Motor neuron (in vitro differentiated cells): ENCODE measurements at regions not wholly inside any gene's neighbourhood (a gene's known extent, or its start where the extent isn't known, plus 50 kb on each side); places are given as distances from the start of the nearest gene placed in this dataset.
"Not testable (repeated sequence)": the region's sequence is repeated elsewhere in the genome, so short reads cannot be mapped to it uniquely, and the experiment has no call there.

Source experiments
- ATAC-seq, 8 experiments: fragments of 200-7000 bp; cut with Tn5 transposase; replicated peaks in 6 of 8; 2 replicates each; pipeline ENCODE4 v1.8.0; 2021; ENCODE audit warnings: mild to moderate bottlenecking in 8 of 8, moderate library complexity in 8 of 8
- H3K27ac ChIP-seq, 2 donors: fragments of 250-450 bp; sonication (Bioruptor Pico); 2 replicates each; pipeline ENCODE4 v1.9.0; 2021; ENCODE audit warnings: antibody characterized with exemption in 2 of 2, mild to moderate bottlenecking in 2 of 2, moderate library complexity in 1 of 2
- H3K4me1 ChIP-seq, 2 donors: fragments of 250-450 bp; sonication (Bioruptor Pico); replicated peaks in 1 of 2; 2 replicates each; pipeline ENCODE4 v1.6.1; 2021; ENCODE audit warnings: antibody characterized with exemption in 2 of 2, mild to moderate bottlenecking in 2 of 2, moderate library complexity in 1 of 2
- H3K4me3 ChIP-seq, 5 donors: fragments of 250-450 bp; sonication (Bioruptor Pico); 2 replicates each; pipeline ENCODE4 v1.9.0; 2021; ENCODE audit warnings: antibody characterized with exemption in 5 of 5, mild to moderate bottlenecking in 5 of 5, moderate library complexity in 4 of 5
- WGBS, 10 experiments: fragments of 450-650 bp; shearing (Covaris generic); methylation state at CpG; one replicate each; pipeline ENCODE4 v1.0.0; 2022; 5-methylcytosine and 5-hydroxymethylcytosine counted together
- in situ Hi-C, 9 experiments: fragments of 400-800 bp; cut with MboI; loops; one replicate each; pipeline ENCODE4 v1.15.0; 2021; ENCODE audit warnings: low sequenced_read_pairs in 9 of 9, low pct_unique_long_range_greater_than_20kb in 2 of 9; ENCODE audit not compliant: unreplicated experiment in 9 of 9

- WGBS, 10 experiments: 14 to 100% (median 82%) methylated on average over 1 of the region's 1 CpG; no CpG with 5 or more reads in 3 of the 10 experiments
- no peak for ATAC-seq
- Histone ChIP-seq H3K4me1 (peaks cover 13 to 15% of the 10 kb centered on the region in 2 donors), H3K4me3 (no peak overlapping the region), H3K27ac (no peak overlapping the region)
- in situ Hi-C loops: no loop called here
Observed at GRCh38 chr3:104911376-104911775, 455.3 kb upstream of the ALCAM start.

DNA sequence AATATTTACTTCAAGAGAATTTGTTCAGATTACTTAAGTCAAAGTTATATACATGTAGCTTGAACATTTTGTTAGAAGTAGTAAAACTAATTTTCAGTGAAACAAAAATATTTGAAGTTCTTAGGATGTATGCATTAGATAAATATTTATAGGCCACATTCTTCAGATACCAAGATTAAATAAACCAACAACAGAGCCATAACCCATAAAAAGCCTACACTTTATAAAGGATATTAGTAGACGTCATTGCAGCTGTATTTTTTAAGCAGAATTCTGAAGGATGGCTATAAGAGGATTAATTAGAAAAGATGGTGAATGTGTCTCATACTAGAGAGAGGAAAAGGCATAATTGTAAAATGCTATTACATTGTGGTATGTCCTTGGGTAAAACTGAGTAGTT, 449.7 kb upstream of the ALCAM start:
- H3K4me1 ChIP-seq: no peaks in the 10 kb centered on the region
- H3K27ac ChIP-seq: no peak overlapping the region
- ATAC-seq: peak in 1 of 8 experiments; percentile 41
- WGBS, 10 experiments: 17 to 100% (median 88%) methylated on average over 1 of the region's 1 CpG
- no peak overlapping the region for H3K4me3 ChIP-seq
- in situ Hi-C loops: no loop called here

- 11 to 100% (median 85%) methylated on average over 1 to 2 of the region's 2 CpGs; no CpG with 5 or more reads in 1 of the 10 experiments for WGBS, 10 experiments
- in situ Hi-C loops: no loop called here
Observed at GRCh38 chr3:104920512-104920911, 446.2 kb upstream of the ALCAM start.

DNA sequence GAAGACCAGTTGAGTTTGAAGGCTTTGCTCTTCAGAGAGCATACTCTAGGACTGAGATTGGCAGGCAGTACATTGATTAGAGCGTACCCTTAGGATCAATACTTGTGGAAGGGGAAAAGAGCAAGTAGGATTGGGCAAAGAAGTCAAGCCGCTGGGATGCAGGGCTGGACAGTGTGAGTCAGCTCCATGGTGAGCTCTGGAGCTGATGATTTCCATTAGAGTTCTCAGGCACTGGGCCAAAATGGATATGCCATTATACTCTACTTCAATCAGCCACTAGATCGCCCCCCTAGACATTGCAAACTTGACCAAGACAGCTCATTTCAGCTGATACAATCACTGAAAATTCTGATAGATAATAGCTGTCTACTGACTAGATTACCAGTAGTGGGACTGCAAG, 432.7 kb upstream of the ALCAM start:
- peak in 2 of 8 experiments; percentile 69 to 70 for ATAC-seq
- WGBS, 10 experiments: 17 to 100% (median 87%) methylated on average over 2 to 3 of the region's 3 CpGs; no CpG with 5 or more reads in 4 of the 10 experiments
- in situ Hi-C loops: no loop called here

More at GRCh38 chr3:104920512-104920911, 446.2 kb upstream of the ALCAM start:
- H3K27ac ChIP-seq: no peak overlapping the region
- ATAC-seq: no peak
- no peaks in the 10 kb centered on the region for H3K4me1 ChIP-seq
- H3K4me3 ChIP-seq: no peak overlapping the region

GRCh38 chr3:104935613-104936012, 431.1 kb upstream of the ALCAM start:
- Histone ChIP-seq H3K4me1 (no peaks in the 10 kb centered on the region), H3K27ac (no peak overlapping the region), H3K4me3 (no peak overlapping the region)
- peak in 3 of 8 experiments; percentile 70 to 83 (median 77) for ATAC-seq
- in situ Hi-C loops: no loop called here

More for the DNA sequence above, 432.7 kb upstream of the ALCAM start:
- Histone ChIP-seq H3K4me3 (no peak overlapping the region), H3K27ac (no peak overlapping the region), H3K4me1 (no peaks in the 10 kb centered on the region)

- ATAC-seq: no peak
- 50 to 100% (median 89%) methylated on average over 1 of the region's 1 CpG; no CpG with 5 or more reads in 1 of the 10 experiments for WGBS, 10 experiments
- H3K27ac ChIP-seq: no peak overlapping the region
- in situ Hi-C loops: no loop called here
- no peak overlapping the region for H3K4me3 ChIP-seq
- H3K4me1 ChIP-seq: no peaks in the 10 kb centered on the region
Observed at GRCh38 chr3:104939196-104939595, 427.5 kb upstream of the ALCAM start.

DNA sequence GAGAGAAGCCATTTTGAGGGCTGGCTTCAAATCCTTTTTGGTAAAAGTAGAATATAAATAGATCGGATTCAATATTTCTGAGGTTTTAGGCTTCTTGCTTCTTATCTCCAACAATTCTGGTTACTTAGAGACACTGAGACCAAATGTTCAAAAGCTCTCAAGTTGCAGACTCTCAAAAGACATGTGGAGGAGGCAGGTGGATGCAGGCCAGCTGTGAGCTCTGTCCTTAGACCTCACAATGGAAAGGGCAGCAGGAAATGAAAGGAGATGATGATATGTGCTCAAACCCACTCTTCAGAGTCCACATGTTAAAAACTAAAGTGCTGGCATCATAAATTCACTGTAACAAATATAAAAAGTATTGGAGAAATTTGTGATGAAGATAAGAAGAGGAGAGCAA, 424.9 kb upstream of the ALCAM start:
- 20 to 100% (median 100%) methylated on average over 1 of the region's 1 CpG; no CpG with 5 or more reads in 3 of the 10 experiments for WGBS, 10 experiments

GRCh38 chr3:104943974-104944373, 422.7 kb upstream of the ALCAM start:
- Histone ChIP-seq H3K27ac (no peak overlapping the region), H3K4me3 (no peak overlapping the region), H3K4me1 (no peaks in the 10 kb centered on the region)
- WGBS, 10 experiments: 25 to 100% (median 80%) methylated on average over 1 of the region's 1 CpG; no CpG with 5 or more reads in 3 of the 10 experiments
- no peak for ATAC-seq
- in situ Hi-C loops: no loop called here

More for the DNA sequence above, 424.9 kb upstream of the ALCAM start:
- Histone ChIP-seq H3K4me1 (no peaks in the 10 kb centered on the region), H3K27ac (no peak overlapping the region), H3K4me3 (no peak overlapping the region)
- in situ Hi-C loops: no loop called here
- no peak for ATAC-seq

GRCh38 chr3:104947943-104948342, 418.8 kb upstream of the ALCAM start:
- Histone ChIP-seq H3K4me3 (no peak overlapping the region), H3K27ac (no peak overlapping the region), H3K4me1 (no peaks in the 10 kb centered on the region)
- no peak for ATAC-seq
- in situ Hi-C loops: no loop called here
- WGBS, 10 experiments: 7 to 79% (median 63%) methylated on average over 2 to 3 of the region's 3 CpGs

GRCh38 chr3:104949810-104950209, 416.9 kb upstream of the ALCAM start:
- H3K4me1 ChIP-seq, H3K4me3 ChIP-seq, ATAC-seq, in situ Hi-C loops, H3K27ac ChIP-seq: not testable (repeated sequence)
- WGBS, 10 experiments: 32 to 100% (median 70%) methylated on average over 1 to 4 of the region's 4 CpGs; no CpG with 5 or more reads in 1 of the 10 experiments

- H3K4me3 ChIP-seq: no peak overlapping the region
- no peaks in the 10 kb centered on the region for H3K4me1 ChIP-seq
- in situ Hi-C loops: no loop called here
- H3K27ac ChIP-seq: no peak overlapping the region
- WGBS, 10 experiments: 90 to 100% (median 98%) methylated on average over 1 to 2 of the region's 2 CpGs; no CpG with 5 or more reads in 2 of the 10 experiments
- no peak for ATAC-seq
Observed at GRCh38 chr3:104951426-104951825, 415.3 kb upstream of the ALCAM start.

- ATAC-seq: peak in 3 of 8 experiments; percentile 65 to 99 (median 99)
Observed at GRCh38 chr3:104952146-104952972, 414.4 kb upstream of the ALCAM start.

DNA sequence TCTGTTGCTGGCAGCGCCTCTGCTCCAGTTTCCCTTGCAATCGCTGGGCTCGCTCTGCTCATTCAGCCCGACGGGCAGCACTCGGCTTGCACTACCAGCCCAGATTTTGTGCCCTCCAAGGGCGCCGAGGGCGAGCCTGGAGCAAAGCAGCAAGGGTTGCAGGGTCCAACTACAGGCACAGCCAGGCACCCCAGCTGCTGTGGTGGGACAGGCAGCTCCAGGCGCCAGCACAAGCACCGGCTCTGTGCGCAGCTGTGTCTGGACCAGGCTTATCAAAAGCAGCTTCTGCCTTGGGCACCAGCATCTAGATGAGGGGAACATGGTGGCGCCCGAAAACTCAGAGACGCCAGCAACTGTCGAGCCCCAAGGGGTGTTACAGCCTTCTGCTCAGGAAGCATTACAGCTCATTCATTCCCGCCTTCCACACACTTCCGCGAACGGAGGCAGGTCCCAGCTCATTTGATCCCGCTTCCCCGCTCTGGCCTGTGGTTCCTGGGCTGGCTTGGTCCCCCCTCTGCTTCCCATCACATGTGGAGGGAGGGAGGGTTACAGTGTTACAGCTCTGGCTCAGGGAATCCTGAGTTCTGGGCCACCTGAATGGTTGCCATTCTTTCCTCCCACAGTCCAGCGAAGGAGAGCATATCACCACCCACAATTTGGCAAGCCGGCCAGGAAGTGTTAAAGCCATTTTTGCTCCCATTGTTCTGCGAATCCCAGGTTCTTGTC, 409.9 kb upstream of the ALCAM start:
- in situ Hi-C loops: no loop called here
- ATAC-seq: no peak
- peaks cover 0 to 4% of the 10 kb centered on the region in 2 donors for H3K4me1 ChIP-seq
- 22 to 100% (median 94%) methylated on average over 2 to 10 of the region's 25 CpGs; no CpG with 5 or more reads in 2 of the 10 experiments for whole genome bisulfite sequencing, 10 experiments
- no peak overlapping the region for H3K4me3 ChIP-seq
- no peak overlapping the region for H3K27ac ChIP-seq

More at GRCh38 chr3:104952146-104952972, 414.4 kb upstream of the ALCAM start:
- Histone ChIP-seq H3K4me1 (no peaks in the 10 kb centered on the region), H3K27ac (no peak overlapping the region), H3K4me3 (no peak overlapping the region)
- in situ Hi-C loops: no loop called here
- WGBS, 10 experiments: 8 to 100% (median 87%) methylated on average over 1 to 2 of the region's 2 CpGs; no CpG with 5 or more reads in 2 of the 10 experiments
